Kidney (tissue), 13 donors: ENCODE measurements at regions not wholly inside any gene's neighbourhood (a gene's known extent, or its start where the extent isn't known, plus 50 kb on each side); places are given as distances from the start of the nearest gene placed in this dataset.

Experiments
- DNase-seq, 5 donors: peaks; one replicate each; pipeline ENCODE4 v3.0.0-alpha.2; 2013 to 2020
- FAIRE-seq: peaks from 2 replicates; lab custom pipeline; 2012; peaks lifted over from hg19 to GRCh38; lab: Jason Lieb, UNC
- H3K27ac ChIP-seq, 2 donors: one replicate each; pipeline ENCODE4 v1.7.0; 2013; ENCODE audit warnings: low read depth in 2 of 2, low read length in 2 of 2, inconsistent platforms in 1 of 2
- H3K27me3 ChIP-seq: one replicate; pipeline ENCODE4 v1.7.1; 2013; ENCODE audit warnings: low read length, inconsistent platforms; ENCODE audit not compliant: control insufficient read depth, insufficient read depth
- H3K36me3 ChIP-seq, 3 donors: one replicate each; pipeline versions ENCODE4 v1.7.0 to v1.7.1; 2013; ENCODE audit warnings: low read length in 3 of 3, control low read depth in 1 of 3, inconsistent platforms in 1 of 3; ENCODE audit not compliant: insufficient read depth in 3 of 3, control insufficient read depth in 2 of 3
- H3K4me1 ChIP-seq, 3 donors: one replicate each; pipeline versions ENCODE4 v1.7.0 to v1.7.1; 2013; ENCODE audit warnings: low read length in 3 of 3, inconsistent platforms in 1 of 3, low read depth in 1 of 3; ENCODE audit not compliant: control insufficient read depth in 2 of 3, insufficient read depth in 2 of 3
- H3K4me3 ChIP-seq, 3 donors: one replicate each; pipeline versions ENCODE4 v1.7.0 to v1.8.1; 2013; ENCODE audit warnings: low read length in 3 of 3, control low read depth in 1 of 3, inconsistent platforms in 1 of 3
- H3K9ac ChIP-seq, 3 donors: one replicate each; pipeline versions ENCODE4 v1.7.0 to v1.7.1; 2013; ENCODE audit warnings: low read length in 3 of 3, control low read depth in 1 of 3, inconsistent platforms in 1 of 3
- H3K9me3 ChIP-seq, 3 donors: one replicate each; pipeline versions ENCODE4 v1.7.0 to v1.7.1; 2013; ENCODE audit warnings: low read length in 3 of 3, control low read depth in 1 of 3, inconsistent platforms in 1 of 3; ENCODE audit not compliant: control insufficient read depth in 2 of 3, insufficient read depth in 1 of 3
- intact Hi-C: fragments of 100-400 bp; cut with DNase I; formaldehyde crosslinking; loops from one replicate; pipeline ENCODE4 v1.11.1; 2022
- TF ChIP-seq, protein P1 (sequence below): IDR thresholded peaks from 3 replicates; pipeline ENCODE4 v1.5.1; 2012; ENCODE audit warnings: mild to moderate bottlenecking, moderate library complexity, borderline replicate concordance; ENCODE audit not compliant: insufficient read depth; ENCODE audit errors: extremely low read depth
- donor health status: control.
- donor health status: control.
- donor health status: control.
- donor health status: control.
- donor health status: control.
- donor health status: DM: yes; HTN: yes; CAD: no.
- donor health status: Normal renal cell carcinoma (clear cell type).

DNA sequence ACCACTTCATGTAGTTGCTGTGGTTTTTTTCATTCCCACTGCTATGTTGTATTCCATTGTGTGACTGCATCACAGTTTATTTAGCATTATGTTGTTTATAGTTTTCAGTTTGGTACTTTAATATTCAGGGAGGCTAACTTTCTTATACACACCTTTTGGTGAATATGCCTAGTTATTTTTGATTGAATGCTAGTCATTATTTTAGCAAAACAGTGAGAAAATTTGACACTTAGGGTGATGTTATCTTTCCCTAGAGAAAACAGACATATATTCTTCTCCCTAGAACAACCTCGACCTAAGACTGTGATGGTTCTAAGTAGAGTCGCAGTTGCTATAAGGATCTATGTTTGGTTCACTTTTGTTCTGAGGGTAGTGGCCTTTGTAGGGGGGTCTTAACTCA is 120.8 kb upstream of the B3GAT2 start:
- peaks cover 0 to 9% (median 0%) of the 10 kb centered on the region in 3 donors for H3K9me3 ChIP-seq
- TF ChIP-seq, protein P1, sequence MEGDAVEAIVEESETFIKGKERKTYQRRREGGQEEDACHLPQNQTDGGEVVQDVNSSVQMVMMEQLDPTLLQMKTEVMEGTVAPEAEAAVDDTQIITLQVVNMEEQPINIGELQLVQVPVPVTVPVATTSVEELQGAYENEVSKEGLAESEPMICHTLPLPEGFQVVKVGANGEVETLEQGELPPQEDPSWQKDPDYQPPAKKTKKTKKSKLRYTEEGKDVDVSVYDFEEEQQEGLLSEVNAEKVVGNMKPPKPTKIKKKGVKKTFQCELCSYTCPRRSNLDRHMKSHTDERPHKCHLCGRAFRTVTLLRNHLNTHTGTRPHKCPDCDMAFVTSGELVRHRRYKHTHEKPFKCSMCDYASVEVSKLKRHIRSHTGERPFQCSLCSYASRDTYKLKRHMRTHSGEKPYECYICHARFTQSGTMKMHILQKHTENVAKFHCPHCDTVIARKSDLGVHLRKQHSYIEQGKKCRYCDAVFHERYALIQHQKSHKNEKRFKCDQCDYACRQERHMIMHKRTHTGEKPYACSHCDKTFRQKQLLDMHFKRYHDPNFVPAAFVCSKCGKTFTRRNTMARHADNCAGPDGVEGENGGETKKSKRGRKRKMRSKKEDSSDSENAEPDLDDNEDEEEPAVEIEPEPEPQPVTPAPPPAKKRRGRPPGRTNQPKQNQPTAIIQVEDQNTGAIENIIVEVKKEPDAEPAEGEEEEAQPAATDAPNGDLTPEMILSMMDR, result no peak
- H3K9ac ChIP-seq, result no peak overlapping the region
- H3K36me3 ChIP-seq, result no peaks in the 10 kb centered on the region
- intact Hi-C loops, result no loop called here
- no peaks in the 10 kb centered on the region for H3K4me1 ChIP-seq
- DNase-seq (no peak), FAIRE-seq (no peak)
- no peak overlapping the region for H3K4me3 ChIP-seq
- H3K27me3 ChIP-seq, result no peaks in the 10 kb centered on the region
- no peak overlapping the region for H3K27ac ChIP-seq

DNA sequence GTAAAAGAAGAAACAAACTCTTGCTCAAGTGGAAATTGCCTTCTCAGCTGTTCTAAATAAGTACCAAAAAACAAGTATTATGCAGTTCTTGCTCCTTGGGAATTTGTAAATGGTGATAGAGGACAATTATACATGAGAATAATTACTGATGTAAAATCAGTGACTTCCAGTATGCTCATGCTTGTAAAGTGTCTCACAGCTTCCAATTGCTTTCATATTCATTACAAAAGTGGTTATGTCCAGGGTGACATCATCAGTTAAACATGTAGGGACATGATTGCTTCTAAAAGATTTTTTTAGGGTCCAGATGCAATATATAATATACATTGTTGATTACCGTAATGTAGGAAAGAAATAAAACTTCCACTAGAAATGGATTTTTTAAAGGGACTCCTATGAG is 122.8 kb upstream of the B3GAT2 start:
- Histone ChIP-seq H3K9ac (no peak overlapping the region), H3K27ac (no peak overlapping the region), H3K36me3 (no peaks in the 10 kb centered on the region), H3K9me3 (peaks cover 0 to 9% (median 0%) of the 10 kb centered on the region in 3 donors), H3K4me1 (no peaks in the 10 kb centered on the region), H3K27me3 (no peaks in the 10 kb centered on the region), H3K4me3 (no peak overlapping the region)
- no peak for DNase-seq
- TF ChIP-seq, protein P1, result no peak
- FAIRE-seq, result no peak
- intact Hi-C loops, result no loop called here

DNA sequence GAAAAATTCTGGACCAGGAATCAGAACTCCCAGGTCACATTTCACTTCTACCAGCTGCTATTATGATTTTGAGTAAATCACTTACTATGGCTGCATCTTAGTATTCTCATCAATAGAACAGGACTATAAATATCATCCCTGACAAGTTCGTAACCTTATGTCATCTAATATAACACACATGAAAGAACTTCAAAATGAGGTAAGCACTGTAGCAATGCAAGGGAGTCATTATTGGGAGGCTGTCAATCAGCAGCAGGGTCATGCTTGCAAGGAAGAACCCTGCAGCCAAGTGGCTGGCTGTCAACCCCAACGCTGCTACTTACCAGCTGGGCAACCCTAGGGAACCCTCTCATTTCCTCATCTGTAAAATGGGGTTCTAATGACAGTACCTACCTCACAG is 123.3 kb upstream of the B3GAT2 start:
- TF ChIP-seq, protein P1, result no peak

GRCh38 chr6:71080826-71081225 is 124.0 kb upstream of the B3GAT2 start:
- TF ChIP-seq, protein P1, result no peak
- Histone ChIP-seq H3K4me3 (no peak overlapping the region), H3K9ac (no peak overlapping the region), H3K4me1 (no peaks in the 10 kb centered on the region), H3K27me3 (no peaks in the 10 kb centered on the region), H3K9me3 (peaks cover 0 to 9% (median 0%) of the 10 kb centered on the region in 3 donors), H3K36me3 (no peaks in the 10 kb centered on the region), H3K27ac (no peak overlapping the region)
- FAIRE-seq, result no peak
- intact Hi-C loops, result no loop called here
- DNase-seq, result no peak

More for the DNA sequence above, 123.3 kb upstream of the B3GAT2 start:
- FAIRE-seq (no peak), DNase-seq (no peak)
- Histone ChIP-seq H3K9me3 (peaks cover 0 to 9% (median 0%) of the 10 kb centered on the region in 3 donors), H3K36me3 (no peaks in the 10 kb centered on the region), H3K27ac (no peak overlapping the region), H3K9ac (no peak overlapping the region), H3K4me1 (no peaks in the 10 kb centered on the region), H3K4me3 (no peak overlapping the region), H3K27me3 (no peaks in the 10 kb centered on the region)
- intact Hi-C loops, result no loop called here
